SK-N-SH (cell line): ENCODE measurements at regions not wholly inside any gene's neighbourhood (a gene's known extent, or its start where the extent isn't known, plus 50 kb on each side); places are given as distances from the start of the nearest gene placed in this dataset.

Source experiments
- CTCF ChIA-PET: fragments of 300-600, 350-600 bp; formaldehyde crosslinking; extraction: SDS; loops from one replicate; lab custom pipeline; 2021; lab: Yijun Ruan, JAX
- POLR2A ChIA-PET: fragments of 350-600 bp; sonication (Branson Sonifier 250); formaldehyde crosslinking; extraction: SDS; loops from one replicate; lab custom pipeline; 2020; ENCODE audit warnings: antibody characterized with exemption, inconsistent platforms; lab: Yijun Ruan, JAX
- DNase-seq: peaks from one replicate; pipeline ENCODE4 v3.0.0; 2012
- H2AFZ ChIP-seq: fragments of 200-600 bp; sonication (generic); 2 replicates; pipeline ENCODE4 v1.8.1; 2016; ENCODE audit warnings: antibody characterized with exemption, mild to moderate bottlenecking, low read depth
- H3F3A ChIP-seq: fragments of 200-600 bp; sonication (generic); replicated peaks from 2 replicates; pipeline ENCODE3; 2016; ENCODE audit warnings: antibody characterized with exemption, mild to moderate bottlenecking; ENCODE audit not compliant: insufficient read depth
- H3K27ac ChIP-seq, 2 experiments: fragments of 200-500 bp in 1 of 2; fragments of 200-600 bp in 1 of 2; sonication (Bioruptor generic) in 1 of 2; sonication (generic), shearing (Covaris generic) in 1 of 2; 2 replicates each; pipeline versions ENCODE4 v1.5.1 to v1.6.1; 2014 to 2016; ENCODE audit warnings: low read depth in 2 of 2, inconsistent platforms in 1 of 2, low read length in 1 of 2, mild to moderate bottlenecking in 1 of 2, mixed read lengths in 1 of 2
- H3K27me3 ChIP-seq: fragments of 200-600 bp; sonication (generic), shearing (Covaris generic); 2 replicates; pipeline ENCODE4 v1.6.1; 2016; ENCODE audit warnings: mixed run types; ENCODE audit not compliant: insufficient read depth
- H3K36me3 ChIP-seq, 2 experiments: fragments of 200-500 bp in 1 of 2; fragments of 200-600 bp in 1 of 2; sonication (Bioruptor generic) in 1 of 2; sonication (generic) in 1 of 2; replicated peaks in 1 of 2; 2 replicates each; pipeline versions ENCODE3 to v1.5.1; 2014 to 2016; ENCODE audit warnings: low read length in 1 of 2, mild to moderate bottlenecking in 1 of 2; ENCODE audit not compliant: insufficient read depth in 2 of 2, control insufficient read depth in 1 of 2
- H3K4me1 ChIP-seq, 2 experiments: fragments of 200-500 bp in 1 of 2; fragments of 200-600 bp in 1 of 2; sonication (Bioruptor generic) in 1 of 2; sonication (generic), shearing (Covaris generic) in 1 of 2; 2 replicates each; pipeline versions ENCODE4 v1.5.1 to v1.6.1; 2014 to 2016; ENCODE audit warnings: low read depth in 1 of 2, low read length in 1 of 2, mixed run types in 1 of 2; ENCODE audit not compliant: insufficient read depth in 2 of 2, control insufficient read depth in 1 of 2
- H3K4me2 ChIP-seq: fragments of 200-600 bp; sonication (generic), shearing (Covaris generic); 2 replicates; pipeline ENCODE4 v1.6.1; 2017; ENCODE audit warnings: mixed run types
- H3K4me3 ChIP-seq, 2 experiments: fragments of 200-500 bp in 1 of 2; fragments of 200-600 bp in 1 of 2; sonication (Bioruptor generic) in 1 of 2; sonication (generic), shearing (Covaris generic) in 1 of 2; 2 replicates each; pipeline versions ENCODE4 v1.5.1 to v1.8.1; 2014 to 2016; ENCODE audit warnings: low read depth in 2 of 2, inconsistent platforms in 1 of 2, low read length in 1 of 2, mild to moderate bottlenecking in 1 of 2, mixed read lengths in 1 of 2, moderate library complexity in 1 of 2
- H3K79me2 ChIP-seq: fragments of 200-600 bp; sonication (generic); 2 replicates; pipeline ENCODE4 v1.8.1; 2017; ENCODE audit warnings: mild to moderate bottlenecking; ENCODE audit not compliant: insufficient read depth
- H3K9ac ChIP-seq: fragments of 200-600 bp; sonication (generic); 2 replicates; pipeline ENCODE4 v1.6.1; 2017; ENCODE audit warnings: mixed run types
- H3K9me2 ChIP-seq: fragments of 200-600 bp; sonication (generic); 2 replicates; pipeline ENCODE4 v1.6.1; 2017; ENCODE audit warnings: mixed run types
- H3K9me3 ChIP-seq: fragments of 200-600 bp; sonication (generic); 2 replicates; pipeline ENCODE4 v1.6.1; 2017; ENCODE audit warnings: mixed run types, mild to moderate bottlenecking, moderate library complexity
- H4K20me1 ChIP-seq: fragments of 200-600 bp; sonication (generic); 2 replicates; pipeline ENCODE4 v1.6.1; 2017; ENCODE audit warnings: mild to moderate bottlenecking, mixed run types; ENCODE audit not compliant: insufficient read depth
- CHD2 ChIP-seq: fragments of 150-350 bp; IDR thresholded peaks from 2 replicates; pipeline ENCODE4 v1.6.1; 2018; ENCODE audit warnings: low read length; ENCODE audit not compliant: partially characterized antibody
- FOXJ3 ChIP-seq: sonication (generic); formaldehyde crosslinking; IDR thresholded peaks from 2 replicates; pipeline ENCODE4 v1.5.1; 2020; ENCODE audit warnings: mild to moderate bottlenecking, missing genetic modification reagents
- GABPA ChIP-seq: IDR thresholded peaks from 2 replicates; pipeline ENCODE4 v1.4.0; 2012; ENCODE audit warnings: low read depth, mild to moderate bottlenecking
- GATA2 ChIP-seq: sonication (generic); formaldehyde crosslinking; IDR thresholded peaks from 2 replicates; pipeline ENCODE4 v1.5.0; 2020; ENCODE audit warnings: mild to moderate bottlenecking, missing genetic modification reagents
- JUND ChIP-seq: IDR thresholded peaks from 2 replicates; pipeline ENCODE4 v1.4.0; 2012
- MEF2A ChIP-seq: IDR thresholded peaks from 2 replicates; pipeline ENCODE4 v1.4.0; 2012; ENCODE audit warnings: low read depth, borderline replicate concordance
- MXI1 ChIP-seq: IDR thresholded peaks from 2 replicates; pipeline ENCODE4 v1.6.1; 2012; ENCODE audit warnings: mild to moderate bottlenecking, low read depth, low read length, improper control_type of control experiment
- NFIC ChIP-seq: IDR thresholded peaks from 2 replicates; pipeline ENCODE4 v1.4.0; 2012; ENCODE audit warnings: borderline replicate concordance
- NRF1 ChIP-seq: IDR thresholded peaks from 2 replicates; pipeline ENCODE4 v1.6.1; 2012; ENCODE audit warnings: low read depth, mild to moderate bottlenecking, low read length
- POLR2AphosphoS5 ChIP-seq: IDR thresholded peaks from 2 replicates; pipeline ENCODE4 v1.6.1; 2012; ENCODE audit warnings: low read depth, low read length
- RCOR1 ChIP-seq: fragments of 150-350 bp; IDR thresholded peaks from 2 replicates; pipeline ENCODE4 v1.6.1; 2017; ENCODE audit warnings: antibody characterized with exemption, low read length
- WGBS: methylation state at CpG from one replicate; pipeline ENCODE4 v1.1.6; 2017; ENCODE audit warnings: low lambda C conversion rate; 5-methylcytosine and 5-hydroxymethylcytosine counted together
- TF ChIP-seq, protein P1 (sequence below): fragments of 150-350 bp; IDR thresholded peaks from 2 replicates; pipeline ENCODE4 v1.6.1; 2017; ENCODE audit warnings: antibody characterized with exemption, low read length, low read depth, borderline replicate concordance
- TF ChIP-seq, protein P2 (sequence below): IDR thresholded peaks from 2 replicates; pipeline ENCODE4 v1.4.0; 2012; ENCODE audit warnings: low read depth, borderline replicate concordance
- TF ChIP-seq, protein P3 (sequence below): IDR thresholded peaks from 2 replicates; pipeline ENCODE4 v1.4.0; 2012; ENCODE audit warnings: low read depth, borderline replicate concordance
- TF ChIP-seq, protein P4 (sequence below): fragments of 200-600 bp; sonication (generic); IDR thresholded peaks from 2 replicates; pipeline ENCODE4 v1.6.1; 2017; ENCODE audit warnings: antibody characterized with exemption, mild to moderate bottlenecking, moderate library complexity

DNA sequence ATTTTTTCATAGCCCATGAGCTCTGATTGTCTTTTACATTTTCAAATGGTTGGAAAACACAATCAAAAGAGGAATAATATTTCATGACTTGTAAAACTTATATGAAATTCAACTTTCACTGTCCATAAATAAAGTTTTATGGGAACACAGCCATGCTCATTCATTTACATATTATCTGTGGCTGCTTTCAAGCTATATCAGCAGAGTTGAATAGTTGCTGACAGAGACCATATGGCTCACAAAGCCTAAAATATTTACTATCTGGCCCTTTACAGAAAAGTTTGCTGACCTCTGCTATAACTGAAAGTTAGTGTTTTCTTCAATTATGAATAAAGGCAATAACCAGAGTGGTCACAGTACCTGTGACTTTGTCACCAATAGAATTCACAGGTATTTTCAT, 128.2 kb upstream of the GNAO1 start:
- CTCF ChIA-PET, result no interaction called here

DNA sequence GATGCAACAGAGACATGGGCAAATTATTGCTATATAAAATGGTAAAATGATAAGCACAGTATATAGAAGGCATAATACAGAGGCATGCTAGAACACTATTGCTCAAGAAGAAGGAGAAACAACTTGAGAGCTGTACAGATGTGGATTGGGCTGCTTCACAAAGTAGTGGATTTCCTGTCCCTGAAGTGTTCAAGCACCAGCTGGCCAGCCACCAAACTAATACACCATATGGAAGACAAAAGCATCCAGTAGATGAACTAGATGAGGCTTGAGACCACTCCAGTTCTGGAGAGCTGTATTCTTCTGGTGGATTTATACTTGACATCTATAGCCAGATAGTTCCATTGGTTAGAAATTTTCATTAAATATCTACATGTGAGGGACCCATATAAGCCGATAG, 134.1 kb upstream of the GNAO1 start:
- POLR2A ChIA-PET, result no interaction called here
- H3K9ac ChIP-seq, result no peak overlapping the region
- 31% methylated on average over 1 of the region's 1 CpG for WGBS
- no peak overlapping the region for H3K27ac ChIP-seq
- no peaks in the 10 kb centered on the region for H4K20me1 ChIP-seq
- no peaks in the 10 kb centered on the region for H3F3A ChIP-seq
- H3K27me3 ChIP-seq, result no peaks in the 10 kb centered on the region
- no peaks in the 10 kb centered on the region for H3K9me3 ChIP-seq
- H3K4me2 ChIP-seq, result no peak overlapping the region
- CTCF ChIA-PET, result interaction anchor here (1.6 kb wide), 1 partner anchor 16 kb away, joined by 3 read pairs; no protein-coding TSS in a partner anchor
- H3K36me3 ChIP-seq, result no peaks in the 10 kb centered on the region
- H3K4me3 ChIP-seq, result no peak overlapping the region
- no peaks in the 10 kb centered on the region for H3K4me1 ChIP-seq
- TF ChIP-seq, protein P1, sequence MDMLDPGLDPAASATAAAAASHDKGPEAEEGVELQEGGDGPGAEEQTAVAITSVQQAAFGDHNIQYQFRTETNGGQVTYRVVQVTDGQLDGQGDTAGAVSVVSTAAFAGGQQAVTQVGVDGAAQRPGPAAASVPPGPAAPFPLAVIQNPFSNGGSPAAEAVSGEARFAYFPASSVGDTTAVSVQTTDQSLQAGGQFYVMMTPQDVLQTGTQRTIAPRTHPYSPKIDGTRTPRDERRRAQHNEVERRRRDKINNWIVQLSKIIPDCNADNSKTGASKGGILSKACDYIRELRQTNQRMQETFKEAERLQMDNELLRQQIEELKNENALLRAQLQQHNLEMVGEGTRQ, result no peak
- TF ChIP-seq GABPA (no peak), NFIC (no peak), NRF1 (no peak), GATA2 (CRISPR knock-in tag) (no peak)
- TF ChIP-seq, protein P2, sequence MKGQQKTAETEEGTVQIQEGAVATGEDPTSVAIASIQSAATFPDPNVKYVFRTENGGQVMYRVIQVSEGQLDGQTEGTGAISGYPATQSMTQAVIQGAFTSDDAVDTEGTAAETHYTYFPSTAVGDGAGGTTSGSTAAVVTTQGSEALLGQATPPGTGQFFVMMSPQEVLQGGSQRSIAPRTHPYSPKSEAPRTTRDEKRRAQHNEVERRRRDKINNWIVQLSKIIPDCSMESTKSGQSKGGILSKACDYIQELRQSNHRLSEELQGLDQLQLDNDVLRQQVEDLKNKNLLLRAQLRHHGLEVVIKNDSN, result no peak
- TF ChIP-seq, protein P3, sequence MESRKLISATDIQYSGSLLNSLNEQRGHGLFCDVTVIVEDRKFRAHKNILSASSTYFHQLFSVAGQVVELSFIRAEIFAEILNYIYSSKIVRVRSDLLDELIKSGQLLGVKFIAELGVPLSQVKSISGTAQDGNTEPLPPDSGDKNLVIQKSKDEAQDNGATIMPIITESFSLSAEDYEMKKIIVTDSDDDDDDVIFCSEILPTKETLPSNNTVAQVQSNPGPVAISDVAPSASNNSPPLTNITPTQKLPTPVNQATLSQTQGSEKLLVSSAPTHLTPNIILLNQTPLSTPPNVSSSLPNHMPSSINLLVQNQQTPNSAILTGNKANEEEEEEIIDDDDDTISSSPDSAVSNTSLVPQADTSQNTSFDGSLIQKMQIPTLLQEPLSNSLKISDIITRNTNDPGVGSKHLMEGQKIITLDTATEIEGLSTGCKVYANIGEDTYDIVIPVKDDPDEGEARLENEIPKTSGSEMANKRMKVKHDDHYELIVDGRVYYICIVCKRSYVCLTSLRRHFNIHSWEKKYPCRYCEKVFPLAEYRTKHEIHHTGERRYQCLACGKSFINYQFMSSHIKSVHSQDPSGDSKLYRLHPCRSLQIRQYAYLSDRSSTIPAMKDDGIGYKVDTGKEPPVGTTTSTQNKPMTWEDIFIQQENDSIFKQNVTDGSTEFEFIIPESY, result no peak
- no peaks in the 10 kb centered on the region for H3K79me2 ChIP-seq
- no peaks in the 10 kb centered on the region for H3K9me2 ChIP-seq
- no peak for DNase-seq
- no peak overlapping the region for H2AFZ ChIP-seq

More for the DNA sequence above, 128.2 kb upstream of the GNAO1 start:
- H3K27me3 ChIP-seq, result no peaks in the 10 kb centered on the region
- H2AFZ ChIP-seq, result no peak overlapping the region
- TF ChIP-seq CHD2 (no peak), NFIC (no peak), POLR2AphosphoS5 (no peak), JUND (no peak), FOXJ3 (CRISPR knock-in tag) (no peak), MXI1 (no peak), MEF2A (no peak), RCOR1 (no peak)
- TF ChIP-seq, protein P1, result no peak
- TF ChIP-seq, protein P4, sequence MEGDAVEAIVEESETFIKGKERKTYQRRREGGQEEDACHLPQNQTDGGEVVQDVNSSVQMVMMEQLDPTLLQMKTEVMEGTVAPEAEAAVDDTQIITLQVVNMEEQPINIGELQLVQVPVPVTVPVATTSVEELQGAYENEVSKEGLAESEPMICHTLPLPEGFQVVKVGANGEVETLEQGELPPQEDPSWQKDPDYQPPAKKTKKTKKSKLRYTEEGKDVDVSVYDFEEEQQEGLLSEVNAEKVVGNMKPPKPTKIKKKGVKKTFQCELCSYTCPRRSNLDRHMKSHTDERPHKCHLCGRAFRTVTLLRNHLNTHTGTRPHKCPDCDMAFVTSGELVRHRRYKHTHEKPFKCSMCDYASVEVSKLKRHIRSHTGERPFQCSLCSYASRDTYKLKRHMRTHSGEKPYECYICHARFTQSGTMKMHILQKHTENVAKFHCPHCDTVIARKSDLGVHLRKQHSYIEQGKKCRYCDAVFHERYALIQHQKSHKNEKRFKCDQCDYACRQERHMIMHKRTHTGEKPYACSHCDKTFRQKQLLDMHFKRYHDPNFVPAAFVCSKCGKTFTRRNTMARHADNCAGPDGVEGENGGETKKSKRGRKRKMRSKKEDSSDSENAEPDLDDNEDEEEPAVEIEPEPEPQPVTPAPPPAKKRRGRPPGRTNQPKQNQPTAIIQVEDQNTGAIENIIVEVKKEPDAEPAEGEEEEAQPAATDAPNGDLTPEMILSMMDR, result no peak
- H3K79me2 ChIP-seq, result no peaks in the 10 kb centered on the region
- H3K27ac ChIP-seq, result no peak overlapping the region
- no peak overlapping the region for H3K4me2 ChIP-seq
- no peaks in the 10 kb centered on the region for H3K9me2 ChIP-seq
- H3K4me1 ChIP-seq, result no peaks in the 10 kb centered on the region
- no peak overlapping the region for H3K9ac ChIP-seq
- POLR2A ChIA-PET, result no interaction called here
- no peaks in the 10 kb centered on the region for H3K36me3 ChIP-seq
- H3K9me3 ChIP-seq, result no peaks in the 10 kb centered on the region
- H3F3A ChIP-seq, result no peaks in the 10 kb centered on the region
- no peak overlapping the region for H3K4me3 ChIP-seq
- no peaks in the 10 kb centered on the region for H4K20me1 ChIP-seq
- no peak for DNase-seq
